ENCODE measurements at regions not wholly inside any gene's neighbourhood (a gene's known extent, or its start where the extent isn't known, plus 50 kb on each side); places are given as distances from the start of the nearest gene placed in this dataset.

DNA sequence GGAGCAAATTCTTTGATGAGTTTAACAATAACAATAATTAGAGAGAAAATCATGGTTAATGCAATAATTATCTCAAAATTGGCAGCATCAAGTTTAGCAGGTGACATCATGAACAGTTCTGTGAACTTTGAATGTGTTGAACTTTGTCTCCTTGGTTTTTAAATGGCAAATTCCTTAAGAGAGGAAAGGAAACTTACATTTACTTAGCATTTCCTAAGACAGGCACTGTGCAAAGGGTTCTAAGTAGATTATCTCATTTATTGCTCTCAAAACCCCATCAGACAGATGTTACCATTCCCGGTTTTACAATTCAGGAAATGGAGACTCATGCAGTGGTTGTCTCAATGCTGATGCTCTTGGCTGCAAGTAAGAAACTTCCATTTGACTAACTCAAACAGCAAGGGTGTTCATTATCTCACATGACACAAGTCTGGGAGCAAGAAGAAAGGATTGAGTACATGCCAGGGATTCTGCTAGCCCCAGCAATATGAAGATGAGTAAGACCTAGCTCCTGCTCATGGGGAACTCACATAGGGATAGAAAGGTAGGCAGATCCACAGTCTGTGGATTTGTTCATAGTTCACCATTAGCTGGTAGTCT lies 81.3 kb upstream of the ITGA6 start:
- TF ChIP-seq SIN3A (IDR thresholded peaks at IDR 0.05; ENCODE audit: low read depth) (no peak), CEBPB (IDR thresholded peaks at IDR 0.05; ENCODE audit: low read depth) (no peak), EZH2 (IDR thresholded peaks at IDR 0.05) (no peak), FOSL1 (IDR thresholded peaks at IDR 0.05; ENCODE audit: low read depth) (no peak), RAD21 (IDR thresholded peaks at IDR 0.05; ENCODE audit: low read depth) (no peak), POLR2A (IDR thresholded peaks at IDR 0.05; ENCODE audit: borderline replicate concordance, extremely low read depth, insufficient read depth, insufficient read length) (no peak)
- TF ChIP-seq, protein P1, sequence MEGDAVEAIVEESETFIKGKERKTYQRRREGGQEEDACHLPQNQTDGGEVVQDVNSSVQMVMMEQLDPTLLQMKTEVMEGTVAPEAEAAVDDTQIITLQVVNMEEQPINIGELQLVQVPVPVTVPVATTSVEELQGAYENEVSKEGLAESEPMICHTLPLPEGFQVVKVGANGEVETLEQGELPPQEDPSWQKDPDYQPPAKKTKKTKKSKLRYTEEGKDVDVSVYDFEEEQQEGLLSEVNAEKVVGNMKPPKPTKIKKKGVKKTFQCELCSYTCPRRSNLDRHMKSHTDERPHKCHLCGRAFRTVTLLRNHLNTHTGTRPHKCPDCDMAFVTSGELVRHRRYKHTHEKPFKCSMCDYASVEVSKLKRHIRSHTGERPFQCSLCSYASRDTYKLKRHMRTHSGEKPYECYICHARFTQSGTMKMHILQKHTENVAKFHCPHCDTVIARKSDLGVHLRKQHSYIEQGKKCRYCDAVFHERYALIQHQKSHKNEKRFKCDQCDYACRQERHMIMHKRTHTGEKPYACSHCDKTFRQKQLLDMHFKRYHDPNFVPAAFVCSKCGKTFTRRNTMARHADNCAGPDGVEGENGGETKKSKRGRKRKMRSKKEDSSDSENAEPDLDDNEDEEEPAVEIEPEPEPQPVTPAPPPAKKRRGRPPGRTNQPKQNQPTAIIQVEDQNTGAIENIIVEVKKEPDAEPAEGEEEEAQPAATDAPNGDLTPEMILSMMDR (IDR thresholded peaks at IDR 0.05 in 2 of 3, conservative IDR thresholded peaks at IDR 0.05 in 1 of 3; ENCODE audit: borderline replicate concordance in 1 of 3, insufficient read depth in 1 of 3, low read depth in 2 of 3, low read length in 2 of 3): no peak

Data from HCT116 (cell line).